SK-N-SH treated with all-trans-retinoic acid at 6 μM for 48 hours (cell line): ENCODE measurements at regions not wholly inside any gene's neighbourhood (a gene's known extent, or its start where the extent isn't known, plus 50 kb on each side); places are given as distances from the start of the nearest gene placed in this dataset.

Source experiments
- ATAC-seq: fragments of 200-7000 bp; cut with Tn5 transposase; 3 replicates; pipeline ENCODE4 v1.9.1; 2020; ENCODE audit warnings: mild to moderate bottlenecking, moderate library complexity
- ARNTL ChIP-seq: fragments of 450-650 bp; formaldehyde crosslinking; IDR thresholded peaks from 2 replicates; pipeline ENCODE4 v1.5.0; 2020; ENCODE audit warnings: low read depth, mild to moderate bottlenecking, moderate library complexity, borderline replicate concordance
- BACH2 ChIP-seq: fragments of 250-450 bp; sonication (Bioruptor Pico); IDR thresholded peaks from 2 replicates; pipeline ENCODE4 v1.9.0; 2021; ENCODE audit warnings: mild to moderate bottlenecking, borderline replicate concordance
- CREB5 ChIP-seq: fragments of 250-450 bp; sonication (Bioruptor Pico); IDR thresholded peaks from 2 replicates; pipeline ENCODE4 v1.5.1; 2020; ENCODE audit warnings: low read depth, mild to moderate bottlenecking, moderate library complexity
- GLIS3 ChIP-seq: fragments of 250-450 bp; sonication (Bioruptor Pico); IDR thresholded peaks from 2 replicates; pipeline ENCODE4 v1.5.0; 2020; ENCODE audit warnings: mild to moderate bottlenecking, moderate library complexity
- ISL1 ChIP-seq: fragments of 250-450 bp; sonication (Bioruptor Pico); IDR thresholded peaks from 2 replicates; pipeline ENCODE4 v2.1.2; 2022; ENCODE audit warnings: mild to moderate bottlenecking, moderate library complexity
- OSR1 ChIP-seq: fragments of 250-450 bp; sonication (Bioruptor Pico); IDR thresholded peaks from 2 replicates; pipeline ENCODE4 v1.8.0; 2022; ENCODE audit warnings: moderate library complexity, mild to moderate bottlenecking, inconsistent platforms
- PPARA ChIP-seq: fragments of 250-450 bp; sonication (Bioruptor Pico); IDR thresholded peaks from 2 replicates; pipeline ENCODE4 v1.5.0; 2020; ENCODE audit warnings: mild to moderate bottlenecking, borderline replicate concordance
- RARB ChIP-seq: fragments of 250-450 bp; sonication (Bioruptor Pico); IDR thresholded peaks from 2 replicates; pipeline ENCODE4 v1.8.0; 2021; ENCODE audit warnings: mild to moderate bottlenecking, moderate library complexity
- TCF4 ChIP-seq: fragments of 250-450 bp; sonication (Bioruptor Pico); IDR thresholded peaks from 2 replicates; pipeline ENCODE4 v1.8.0; 2021; ENCODE audit warnings: mild to moderate bottlenecking, moderate library complexity, borderline replicate concordance
- TOX ChIP-seq: fragments of 250-450 bp; sonication (Bioruptor Pico); IDR thresholded peaks from 2 replicates; pipeline ENCODE4 v1.8.0; 2021; ENCODE audit warnings: mild to moderate bottlenecking, moderate library complexity, borderline replicate concordance
- TSHZ2 ChIP-seq: fragments of 250-450 bp; sonication (Bioruptor Pico); IDR thresholded peaks from 2 replicates; pipeline ENCODE4 v1.5.0; 2020; ENCODE audit warnings: mild to moderate bottlenecking, moderate library complexity
- ZC3H10 ChIP-seq: fragments of 250-450 bp; sonication (Bioruptor Pico); IDR thresholded peaks from 2 replicates; pipeline ENCODE4 v1.5.1; 2021; ENCODE audit warnings: mild to moderate bottlenecking, moderate library complexity
- ZFP3 ChIP-seq: fragments of 250-450 bp; sonication (Bioruptor Pico); IDR thresholded peaks from 2 replicates; pipeline ENCODE4 v1.5.0; 2020; ENCODE audit warnings: mild to moderate bottlenecking, moderate library complexity
- ZFP30 ChIP-seq: fragments of 450-650 bp; formaldehyde crosslinking; IDR thresholded peaks from 2 replicates; pipeline ENCODE4 v1.5.0; 2022; ENCODE audit warnings: mild to moderate bottlenecking, moderate library complexity
- ZNF565 ChIP-seq: fragments of 450-650 bp; formaldehyde crosslinking; conservative IDR thresholded peaks from 2 replicates; pipeline ENCODE4 v1.5.0; 2020; ENCODE audit warnings: low read depth, mild to moderate bottlenecking, moderate library complexity
- ZNF8 ChIP-seq: fragments of 450-650 bp; formaldehyde crosslinking; IDR thresholded peaks from 2 replicates; pipeline ENCODE4 v1.5.0; 2020; ENCODE audit warnings: mild to moderate bottlenecking, moderate library complexity
- TF ChIP-seq, protein P1 (sequence below): fragments of 250-450 bp; sonication (Bioruptor Pico); IDR thresholded peaks from 2 replicates; pipeline ENCODE4 v1.8.0; 2021; ENCODE audit warnings: low read depth, mild to moderate bottlenecking, moderate library complexity, borderline replicate concordance

DNA sequence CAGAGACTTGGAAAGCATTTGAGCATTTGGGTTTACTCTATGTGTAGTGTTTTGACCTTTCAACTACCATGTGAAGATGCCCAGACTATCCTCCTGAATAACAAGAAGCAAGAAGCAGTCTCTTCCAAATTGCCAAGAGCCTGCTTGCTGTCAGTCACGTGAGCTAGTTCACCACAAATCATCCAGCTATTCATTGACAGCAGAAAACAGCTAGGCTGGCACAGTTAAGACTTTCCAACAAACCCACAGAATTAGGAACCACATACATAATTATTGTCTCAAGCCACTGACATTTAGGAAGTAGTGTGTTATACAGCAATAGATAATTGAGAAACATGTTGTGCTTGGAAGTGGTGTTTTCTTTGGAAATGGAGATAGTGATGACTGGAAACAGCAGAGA is 1652.0 kb downstream of the NCAM2 start (continued):
- TF ChIP-seq, protein P1, sequence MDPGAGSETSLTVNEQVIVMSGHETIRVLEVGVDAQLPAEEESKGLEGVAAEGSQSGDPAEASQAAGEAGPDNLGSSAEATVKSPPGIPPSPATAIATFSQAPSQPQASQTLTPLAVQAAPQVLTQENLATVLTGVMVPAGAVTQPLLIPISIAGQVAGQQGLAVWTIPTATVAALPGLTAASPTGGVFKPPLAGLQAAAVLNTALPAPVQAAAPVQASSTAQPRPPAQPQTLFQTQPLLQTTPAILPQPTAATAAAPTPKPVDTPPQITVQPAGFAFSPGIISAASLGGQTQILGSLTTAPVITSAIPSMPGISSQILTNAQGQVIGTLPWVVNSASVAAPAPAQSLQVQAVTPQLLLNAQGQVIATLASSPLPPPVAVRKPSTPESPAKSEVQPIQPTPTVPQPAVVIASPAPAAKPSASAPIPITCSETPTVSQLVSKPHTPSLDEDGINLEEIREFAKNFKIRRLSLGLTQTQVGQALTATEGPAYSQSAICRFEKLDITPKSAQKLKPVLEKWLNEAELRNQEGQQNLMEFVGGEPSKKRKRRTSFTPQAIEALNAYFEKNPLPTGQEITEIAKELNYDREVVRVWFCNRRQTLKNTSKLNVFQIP (CRISPR knock-in tag), result no peak
- TF ChIP-seq RARB (CRISPR knock-in tag) (no peak), ISL1 (CRISPR knock-in tag) (no peak), ARNTL (CRISPR knock-in tag) (no peak), BACH2 (CRISPR knock-in tag) (no peak), TOX (no peak), OSR1 (CRISPR knock-in tag) (no peak), ZNF565 (CRISPR knock-in tag) (no peak)

GRCh38 chr21:22657781-22658180 is 1659.6 kb downstream of the NCAM2 start:
- ATAC-seq, result no peak
- TF ChIP-seq GLIS3 (CRISPR knock-in tag), result no peak
- TF ChIP-seq ZFP30 (CRISPR knock-in tag), result no peak
- no peak for TF ChIP-seq ZNF8 (CRISPR knock-in tag)
- no peak for TF ChIP-seq ZNF565 (CRISPR knock-in tag)
- TF ChIP-seq TOX, result no peak

DNA sequence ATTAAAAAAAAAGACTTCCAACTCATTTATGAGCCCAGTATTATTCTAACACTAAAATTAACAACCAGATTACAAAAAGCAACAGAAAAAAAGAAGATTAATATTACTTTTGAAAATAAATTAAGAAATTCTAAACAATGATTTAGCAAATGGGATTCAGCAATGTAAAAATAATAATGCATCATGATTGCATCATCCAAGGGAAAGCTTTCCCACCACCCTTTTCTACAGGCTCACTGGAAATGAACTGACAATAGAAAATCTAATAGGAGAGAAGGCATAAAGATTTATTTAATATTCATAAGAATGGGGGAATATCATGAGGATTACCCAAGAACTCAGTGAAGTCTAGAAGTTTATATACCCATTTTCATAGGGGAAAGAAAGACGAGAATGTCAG is 1671.9 kb downstream of the NCAM2 start:
- TF ChIP-seq ZC3H10 (CRISPR knock-in tag) (no peak), CREB5 (CRISPR knock-in tag) (no peak)

GRCh38 chr21:22679207-22679606 is 1681.0 kb downstream of the NCAM2 start:
- ATAC-seq, result no peak
- TF ChIP-seq ZC3H10 (CRISPR knock-in tag) (no peak), ZNF8 (CRISPR knock-in tag) (no peak), CREB5 (CRISPR knock-in tag) (no peak), TOX (no peak), ZFP3 (CRISPR knock-in tag) (no peak), OSR1 (CRISPR knock-in tag) (no peak), ZFP30 (CRISPR knock-in tag) (no peak), ISL1 (CRISPR knock-in tag) (no peak), TSHZ2 (CRISPR knock-in tag) (no peak)
- TF ChIP-seq, protein P1 (CRISPR knock-in tag), result no peak

More for the DNA sequence above, 1671.9 kb downstream of the NCAM2 start:
- ATAC-seq, result no peak

DNA sequence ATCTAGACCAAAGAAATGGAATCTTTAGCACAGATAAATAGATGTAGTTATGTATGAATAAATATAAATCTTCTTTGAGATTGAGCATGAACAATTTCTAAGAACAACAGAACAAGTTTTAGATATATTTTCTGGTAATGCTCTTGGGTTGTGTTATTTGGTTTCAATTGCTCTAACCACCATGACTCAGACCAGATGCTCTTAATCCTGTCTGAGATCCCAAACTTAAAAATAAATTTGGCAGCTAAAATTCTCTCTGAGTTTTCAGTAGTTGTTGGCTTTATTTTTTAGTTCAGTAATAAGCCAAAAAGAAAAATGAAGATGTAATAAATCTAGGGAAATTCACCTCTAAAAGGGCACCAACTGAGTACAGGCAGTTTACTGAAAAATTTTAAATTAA is 1693.4 kb downstream of the NCAM2 start:
- no peak for TF ChIP-seq BACH2 (CRISPR knock-in tag)
- TF ChIP-seq, protein P1 (CRISPR knock-in tag), result no peak
- TF ChIP-seq ZNF565 (CRISPR knock-in tag), result no peak
- TF ChIP-seq TSHZ2 (CRISPR knock-in tag), result no peak
- no peak for TF ChIP-seq TCF4 (CRISPR knock-in tag)
- TF ChIP-seq PPARA (CRISPR knock-in tag), result no peak
- no peak for TF ChIP-seq CREB5 (CRISPR knock-in tag)
- no peak for ATAC-seq
